Naive thymus-derived CD8-positive, alpha-beta T cell (primary cell): ENCODE measurements at regions not wholly inside any gene's neighbourhood (a gene's known extent, or its start where the extent isn't known, plus 50 kb on each side); places are given as distances from the start of the nearest gene placed in this dataset.
A peak's percentile ranks its signal among the peaks of the same experiment; 100 is the strongest.

ENCODE experiments used
- ATAC-seq, 2 donors: fragments of 150-1000 bp; cut with Tn5 transposase in 1 of 2; sonication (Bioruptor Pico), chemical (Tn5 transposase) in 1 of 2; 1 replicate in 1 of 2; 2 replicates in 1 of 2; pipeline ENCODE4 v1.10.0; 2021; ENCODE audit warnings: mild to moderate bottlenecking in 2 of 2, moderate library complexity in 2 of 2
- POLR2A ChIA-PET: fragments of 350-600 bp; sonication (Branson Sonifier 250); formaldehyde crosslinking; loops from one replicate; lab custom pipeline; 2021; ENCODE audit warnings: antibody characterized with exemption; lab: Charles Lee
- DNase-seq, 10 donors: peaks; one replicate each; pipeline versions ENCODE4 v3.0.0 to v3.0.0-alpha.2; 2020 to 2022
- H3K27ac Mint-ChIP-seq, 10 donors: one replicate each; pipeline ENCODE4 v1.8.0; 2020 to 2022; ENCODE audit warnings: mild to moderate bottlenecking in 10 of 10, mixed read lengths in 10 of 10, moderate library complexity in 4 of 10, inconsistent platforms in 1 of 10
- H3K27me3 Mint-ChIP-seq, 5 donors: one replicate each; pipeline ENCODE4 v1.8.0; 2021 to 2022; ENCODE audit warnings: mixed read lengths in 5 of 5
- H3K36me3 Mint-ChIP-seq, 3 donors: one replicate each; pipeline ENCODE4 v1.8.0; 2020 to 2022; ENCODE audit warnings: mixed read lengths in 3 of 3, mild to moderate bottlenecking in 2 of 3, inconsistent platforms in 1 of 3
- H3K4me1 Mint-ChIP-seq, 4 donors: one replicate each; pipeline ENCODE4 v1.8.0; 2021 to 2022; ENCODE audit warnings: mixed read lengths in 4 of 4
- H3K4me3 Mint-ChIP-seq, 10 donors: one replicate each; pipeline ENCODE4 v1.8.0; 2020 to 2022; ENCODE audit warnings: mild to moderate bottlenecking in 10 of 10, mixed read lengths in 10 of 10, moderate library complexity in 6 of 10, inconsistent platforms in 1 of 10
- H3K9me3 Mint-ChIP-seq, 9 donors: one replicate each; pipeline ENCODE4 v1.8.0; 2020 to 2022; ENCODE audit warnings: mixed read lengths in 9 of 9, mild to moderate bottlenecking in 3 of 9, inconsistent platforms in 1 of 9, moderate library complexity in 1 of 9

- Mint-ChIP-seq H3K27me3 (peaks cover under 1 to 8% (median 2%) of the 10 kb centered on the region in 5 donors), H3K27ac (no peak overlapping the region), H3K4me1 (no peaks in the 10 kb centered on the region), H3K4me3 (no peak overlapping the region), H3K36me3 (no peaks in the 10 kb centered on the region), H3K9me3 (peaks cover 0 to 6% (median 0%) of the 10 kb centered on the region in 9 donors)
- no peak for DNase-seq
- POLR2A ChIA-PET = no interaction called here
- no peak for ATAC-seq
These were observed 86.9 kb upstream of the IGF1 start for GRCh38 chr12:102567031-102567985.

- DNase-seq (no peak), ATAC-seq (no peak)
- H3K9me3 Mint-ChIP-seq = peaks cover 0 to 6% (median 0%) of the 10 kb centered on the region in 9 donors
- H3K4me1 Mint-ChIP-seq = no peaks in the 10 kb centered on the region
- POLR2A ChIA-PET = no interaction called here
- H3K27ac Mint-ChIP-seq = no peak overlapping the region
- H3K27me3 Mint-ChIP-seq = peaks cover 0 to 8% (median 2%) of the 10 kb centered on the region in 5 donors
- no peak overlapping the region for H3K4me3 Mint-ChIP-seq
- no peaks in the 10 kb centered on the region for H3K36me3 Mint-ChIP-seq
These were observed 85.2 kb upstream of the IGF1 start for GRCh38 chr12:102565555-102565954.

- ATAC-seq = no peak
These were observed 83.7 kb upstream of the IGF1 start for GRCh38 chr12:102564026-102564425.

GRCh38 chr12:102562836-102563425, 82.6 kb upstream of the IGF1 start:
- Mint-ChIP-seq H3K4me1 (no peaks in the 10 kb centered on the region), H3K9me3 (peaks cover 0 to 6% (median 0%) of the 10 kb centered on the region in 9 donors), H3K36me3 (no peaks in the 10 kb centered on the region), H3K4me3 (no peak overlapping the region), H3K27ac (no peak overlapping the region), H3K27me3 (peaks cover 8 to 24% (median 10%) of the 10 kb centered on the region in 5 donors)
- ATAC-seq (no peak), DNase-seq (no peak)
- POLR2A ChIA-PET = no interaction called here

More at GRCh38 chr12:102564026-102564425, 83.7 kb upstream of the IGF1 start:
- no peak for DNase-seq
- H3K27me3 Mint-ChIP-seq = peaks cover 8 to 24% (median 9%) of the 10 kb centered on the region in 5 donors
- no peaks in the 10 kb centered on the region for H3K4me1 Mint-ChIP-seq
- H3K27ac Mint-ChIP-seq = peak overlapping the region in 1 of 10 donors; percentile 44
- H3K36me3 Mint-ChIP-seq = no peaks in the 10 kb centered on the region
- peaks cover 0 to 6% (median 0%) of the 10 kb centered on the region in 9 donors for H3K9me3 Mint-ChIP-seq
- H3K4me3 Mint-ChIP-seq = no peak overlapping the region
- POLR2A ChIA-PET = no interaction called here

GRCh38 chr12:102551186-102551585, 70.8 kb upstream of the IGF1 start:
- Mint-ChIP-seq H3K27me3 (peaks cover 3 to 29% (median 7%) of the 10 kb centered on the region in 5 donors), H3K9me3 (no peaks in the 10 kb centered on the region), H3K36me3 (no peaks in the 10 kb centered on the region), H3K4me1 (no peaks in the 10 kb centered on the region), H3K4me3 (no peak overlapping the region), H3K27ac (no peak overlapping the region)
- POLR2A ChIA-PET = no interaction called here
- ATAC-seq (no peak), DNase-seq (no peak)

GRCh38 chr12:102549691-102550090, 69.3 kb upstream of the IGF1 start:
- POLR2A ChIA-PET = no interaction called here

GRCh38 chr12:102548543-102548942, 68.2 kb upstream of the IGF1 start:
- POLR2A ChIA-PET = no interaction called here
- peaks cover 5 to 35% (median 8%) of the 10 kb centered on the region in 5 donors for H3K27me3 Mint-ChIP-seq

More at GRCh38 chr12:102549691-102550090, 69.3 kb upstream of the IGF1 start:
- no peak for ATAC-seq
- H3K36me3 Mint-ChIP-seq = no peaks in the 10 kb centered on the region
- H3K4me1 Mint-ChIP-seq = no peaks in the 10 kb centered on the region
- no peaks in the 10 kb centered on the region for H3K9me3 Mint-ChIP-seq
- DNase-seq = no peak
- no peak overlapping the region for H3K27ac Mint-ChIP-seq
- peaks cover 4 to 31% (median 7%) of the 10 kb centered on the region in 5 donors for H3K27me3 Mint-ChIP-seq
- no peak overlapping the region for H3K4me3 Mint-ChIP-seq

GRCh38 chr12:102543494-102544485, 63.4 kb upstream of the IGF1 start:
- DNase-seq (no peak), ATAC-seq (no peak)
- Mint-ChIP-seq H3K27ac (no peak overlapping the region), H3K36me3 (no peaks in the 10 kb centered on the region), H3K27me3 (peaks cover 8 to 45% (median 13%) of the 10 kb centered on the region in 5 donors), H3K4me3 (no peak overlapping the region), H3K9me3 (no peaks in the 10 kb centered on the region), H3K4me1 (no peaks in the 10 kb centered on the region)
- POLR2A ChIA-PET = no interaction called here

More at GRCh38 chr12:102548543-102548942, 68.2 kb upstream of the IGF1 start:
- Mint-ChIP-seq H3K36me3 (no peaks in the 10 kb centered on the region), H3K4me1 (no peaks in the 10 kb centered on the region), H3K4me3 (no peak overlapping the region), H3K9me3 (no peaks in the 10 kb centered on the region), H3K27ac (no peak overlapping the region)
- DNase-seq = no peak
- ATAC-seq = no peak

- ATAC-seq (no peak), DNase-seq (no peak)
- no peak overlapping the region for H3K27ac Mint-ChIP-seq
- no peaks in the 10 kb centered on the region for H3K4me1 Mint-ChIP-seq
- POLR2A ChIA-PET = no interaction called here
- H3K36me3 Mint-ChIP-seq = no peaks in the 10 kb centered on the region
- peaks cover 9 to 54% (median 19%) of the 10 kb centered on the region in 5 donors for H3K27me3 Mint-ChIP-seq
- H3K9me3 Mint-ChIP-seq = no peaks in the 10 kb centered on the region
- H3K4me3 Mint-ChIP-seq = no peak overlapping the region
These were observed 62.6 kb upstream of the IGF1 start for GRCh38 chr12:102542816-102543440.

GRCh38 chr12:102540815-102541385, 60.5 kb upstream of the IGF1 start:
- peaks cover 10 to 51% (median 13%) of the 10 kb centered on the region in 5 donors for H3K27me3 Mint-ChIP-seq
- POLR2A ChIA-PET = no interaction called here
- no peak overlapping the region for H3K27ac Mint-ChIP-seq
- H3K4me1 Mint-ChIP-seq = no peaks in the 10 kb centered on the region
- H3K36me3 Mint-ChIP-seq = no peaks in the 10 kb centered on the region
- no peak overlapping the region for H3K4me3 Mint-ChIP-seq
- H3K9me3 Mint-ChIP-seq = no peaks in the 10 kb centered on the region
- no peak for DNase-seq
- no peak for ATAC-seq

GRCh38 chr12:102539651-102540553, 59.5 kb upstream of the IGF1 start:
- DNase-seq (no peak), ATAC-seq (no peak)
- Mint-ChIP-seq H3K27ac (no peak overlapping the region), H3K4me1 (no peaks in the 10 kb centered on the region), H3K4me3 (no peak overlapping the region), H3K36me3 (no peaks in the 10 kb centered on the region), H3K27me3 (peaks cover 10 to 51% (median 14%) of the 10 kb centered on the region in 5 donors), H3K9me3 (no peaks in the 10 kb centered on the region)
- POLR2A ChIA-PET = no interaction called here
